ENCODE measurements at regions not wholly inside any gene's neighbourhood (a gene's known extent, or its start where the extent isn't known, plus 50 kb on each side); places are given as distances from the start of the nearest gene placed in this dataset.

DNA sequence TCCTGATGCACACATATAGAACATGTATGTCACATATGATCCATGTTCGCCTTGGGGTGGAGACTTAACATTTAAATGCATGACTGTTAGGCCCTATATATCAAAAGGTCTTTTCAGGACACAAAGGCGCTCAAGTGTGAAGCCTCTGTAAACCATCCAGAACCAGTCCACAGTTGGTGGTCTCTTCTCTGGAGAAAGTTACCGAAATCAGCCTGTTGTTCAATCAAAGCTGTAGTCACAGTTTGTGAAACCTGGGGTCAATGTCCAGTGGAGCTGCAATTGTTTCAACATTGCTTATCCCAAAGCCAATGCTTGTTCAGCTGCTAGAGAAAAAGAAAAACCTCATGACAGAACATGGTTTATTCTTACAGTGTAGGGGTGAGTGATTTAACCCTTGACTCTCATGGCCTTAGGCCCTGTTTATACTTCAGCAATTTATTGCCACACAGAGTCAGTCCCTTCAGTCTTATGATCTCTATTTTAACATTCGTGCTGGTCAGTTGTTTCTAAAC, 193.6 kb upstream of the CST7 start:
- TF ChIP-seq, protein P1, sequence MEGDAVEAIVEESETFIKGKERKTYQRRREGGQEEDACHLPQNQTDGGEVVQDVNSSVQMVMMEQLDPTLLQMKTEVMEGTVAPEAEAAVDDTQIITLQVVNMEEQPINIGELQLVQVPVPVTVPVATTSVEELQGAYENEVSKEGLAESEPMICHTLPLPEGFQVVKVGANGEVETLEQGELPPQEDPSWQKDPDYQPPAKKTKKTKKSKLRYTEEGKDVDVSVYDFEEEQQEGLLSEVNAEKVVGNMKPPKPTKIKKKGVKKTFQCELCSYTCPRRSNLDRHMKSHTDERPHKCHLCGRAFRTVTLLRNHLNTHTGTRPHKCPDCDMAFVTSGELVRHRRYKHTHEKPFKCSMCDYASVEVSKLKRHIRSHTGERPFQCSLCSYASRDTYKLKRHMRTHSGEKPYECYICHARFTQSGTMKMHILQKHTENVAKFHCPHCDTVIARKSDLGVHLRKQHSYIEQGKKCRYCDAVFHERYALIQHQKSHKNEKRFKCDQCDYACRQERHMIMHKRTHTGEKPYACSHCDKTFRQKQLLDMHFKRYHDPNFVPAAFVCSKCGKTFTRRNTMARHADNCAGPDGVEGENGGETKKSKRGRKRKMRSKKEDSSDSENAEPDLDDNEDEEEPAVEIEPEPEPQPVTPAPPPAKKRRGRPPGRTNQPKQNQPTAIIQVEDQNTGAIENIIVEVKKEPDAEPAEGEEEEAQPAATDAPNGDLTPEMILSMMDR (IDR thresholded peaks at IDR 0.05; ENCODE audit: low read depth, low read length), result no peak
- no peak for TF ChIP-seq EZH2phosphoT487 (IDR thresholded peaks at IDR 0.05; ENCODE audit: low read depth)

Data from OCI-LY3 (cell line).